ENCODE measurements at regions not wholly inside any gene's neighbourhood (a gene's known extent, or its start where the extent isn't known, plus 50 kb on each side); places are given as distances from the start of the nearest gene placed in this dataset.
A peak's percentile ranks its signal among the peaks of the same experiment; 100 is the strongest.

GRCh38 chr21:28723646-28724045 lies 269.0 kb downstream of the LTN1 start:
- H3K14ac ChIP-seq (ENCODE audit: low read length in 2 of 2): no peak overlapping the region
- H2BK12ac ChIP-seq (ENCODE audit: low read length in 2 of 2): no peak overlapping the region
- no peak overlapping the region for H2BK5ac ChIP-seq (ENCODE audit: low read depth, low read length, poor library complexity, severe bottlenecking)
- H3K4me3 ChIP-seq (ENCODE audit: insufficient read depth in 1 of 2, low read depth in 1 of 2, low read length in 2 of 2): no peak overlapping the region
- no peak overlapping the region for H2AK5ac ChIP-seq (ENCODE audit: low read length, severe bottlenecking)
- no peak overlapping the region for H2BK120ac ChIP-seq (ENCODE audit: low read depth, low read length)
- no peak overlapping the region for H4K8ac ChIP-seq (ENCODE audit: low read length)
- H3K27me3 ChIP-seq (ENCODE audit: control insufficient read depth in 1 of 2, insufficient read depth in 1 of 2, low read length in 2 of 2): no peaks in the 10 kb centered on the region
- no peak overlapping the region for H2AFZ ChIP-seq (ENCODE audit: low read depth, low read length)
- no peak overlapping the region for H3K23ac ChIP-seq (ENCODE audit: low read length in 2 of 2)
- no peak overlapping the region for H3K27ac ChIP-seq (ENCODE audit: low read length, poor library complexity, severe bottlenecking)
- no peaks in the 10 kb centered on the region for H3K9me3 ChIP-seq (ENCODE audit: control insufficient read depth, low read length)
- H4K91ac ChIP-seq (ENCODE audit: low read length): no peak overlapping the region
- WGBS: 98% methylated on average over 5 of the region's 5 CpGs
- no peak overlapping the region for H3K18ac ChIP-seq (ENCODE audit: low read depth in 1 of 2, low read length in 2 of 2)
- no peaks in the 10 kb centered on the region for H3K4me1 ChIP-seq (ENCODE audit: control insufficient read depth, insufficient read depth, low read depth, low read length)
- H3K4me2 ChIP-seq (ENCODE audit: low read length, poor library complexity, severe bottlenecking): no peak overlapping the region
- no peaks in the 10 kb centered on the region for H3K36me3 ChIP-seq (ENCODE audit: control insufficient read depth in 1 of 2, insufficient read depth in 2 of 2, low read depth in 1 of 2, low read length in 2 of 2)
- no peak overlapping the region for H3K4ac ChIP-seq (ENCODE audit: low read depth in 1 of 2, low read length in 2 of 2)
- H2BK15ac ChIP-seq (ENCODE audit: low read depth, poor library complexity, severe bottlenecking): no peak overlapping the region
- H3K9ac ChIP-seq (ENCODE audit: low read length): no peak overlapping the region
- no peaks in the 10 kb centered on the region for H3K79me1 ChIP-seq (replicated peaks; ENCODE audit: low read length, poor library complexity, severe bottlenecking)
- DNase-seq: no peak

- H3K27ac ChIP-seq (ENCODE audit: low read length, poor library complexity, severe bottlenecking): no peak overlapping the region
- H3K18ac ChIP-seq (ENCODE audit: low read depth in 1 of 2, low read length in 2 of 2): no peak overlapping the region
- H3K9ac ChIP-seq (ENCODE audit: low read length): no peak overlapping the region
- WGBS: 83% methylated on average over 3 of the region's 3 CpGs
- no peaks in the 10 kb centered on the region for H3K36me3 ChIP-seq (ENCODE audit: control insufficient read depth in 1 of 2, insufficient read depth in 2 of 2, low read depth in 1 of 2, low read length in 2 of 2)
- no peak overlapping the region for H3K4me2 ChIP-seq (ENCODE audit: low read length, poor library complexity, severe bottlenecking)
- no peak overlapping the region for H3K14ac ChIP-seq (ENCODE audit: low read length in 2 of 2)
- H2BK120ac ChIP-seq (ENCODE audit: low read depth, low read length): no peak overlapping the region
- no peak overlapping the region for H2BK15ac ChIP-seq (ENCODE audit: low read depth, poor library complexity, severe bottlenecking)
- no peaks in the 10 kb centered on the region for H3K4me1 ChIP-seq (ENCODE audit: control insufficient read depth, insufficient read depth, low read depth, low read length)
- no peak overlapping the region for H2AFZ ChIP-seq (ENCODE audit: low read depth, low read length)
- no peaks in the 10 kb centered on the region for H3K79me1 ChIP-seq (replicated peaks; ENCODE audit: low read length, poor library complexity, severe bottlenecking)
- DNase-seq: no peak
- H3K4ac ChIP-seq (ENCODE audit: low read depth in 1 of 2, low read length in 2 of 2): no peak overlapping the region
- H4K91ac ChIP-seq (ENCODE audit: low read length): no peak overlapping the region
- H3K27me3 ChIP-seq (ENCODE audit: control insufficient read depth in 1 of 2, insufficient read depth in 1 of 2, low read length in 2 of 2): no peaks in the 10 kb centered on the region
- no peak overlapping the region for H3K4me3 ChIP-seq (ENCODE audit: insufficient read depth in 1 of 2, low read depth in 1 of 2, low read length in 2 of 2)
- no peak overlapping the region for H4K8ac ChIP-seq (ENCODE audit: low read length)
- no peak overlapping the region for H3K23ac ChIP-seq (ENCODE audit: low read length in 2 of 2)
- no peak overlapping the region for H2BK5ac ChIP-seq (ENCODE audit: low read depth, low read length, poor library complexity, severe bottlenecking)
- H3K9me3 ChIP-seq (ENCODE audit: control insufficient read depth, low read length): no peaks in the 10 kb centered on the region
- no peak overlapping the region for H2BK12ac ChIP-seq (ENCODE audit: low read length in 2 of 2)
- no peak overlapping the region for H2AK5ac ChIP-seq (ENCODE audit: low read length, severe bottlenecking)
These were observed 273.0 kb downstream of the LTN1 start for GRCh38 chr21:28719723-28720122.

- no CpG with 5 or more reads among the region's 1 CpG for WGBS
These were observed 277.8 kb downstream of the LTN1 start for GRCh38 chr21:28714777-28715464.

DNA sequence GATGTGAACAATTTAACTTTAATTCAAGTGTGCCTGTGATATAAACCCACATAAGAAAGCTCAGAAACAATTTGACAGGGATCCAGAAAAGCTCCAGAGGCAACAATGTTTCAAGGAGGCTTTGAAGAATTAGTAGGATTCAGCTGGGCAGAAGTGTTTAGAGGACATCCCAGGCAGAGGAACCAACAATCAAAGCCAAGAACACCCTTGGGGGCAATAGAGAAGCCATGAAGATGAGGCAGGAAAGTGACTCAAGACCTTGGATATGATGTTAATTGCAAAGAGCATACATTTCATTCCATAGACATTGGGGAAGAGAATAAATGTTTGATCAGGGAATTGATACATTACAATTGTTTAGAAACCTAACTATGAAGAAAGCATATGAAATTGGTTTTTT lies 280.3 kb downstream of the LTN1 start:
- Histone ChIP-seq H3K18ac (ENCODE audit: low read depth in 1 of 2, low read length in 2 of 2) (no peak overlapping the region), H4K91ac (ENCODE audit: low read length) (no peak overlapping the region), H4K8ac (ENCODE audit: low read length) (no peak overlapping the region), H3K27me3 (ENCODE audit: control insufficient read depth in 1 of 2, insufficient read depth in 1 of 2, low read length in 2 of 2) (no peaks in the 10 kb centered on the region), H3K9ac (ENCODE audit: low read length) (no peak overlapping the region), H2BK120ac (ENCODE audit: low read depth, low read length) (no peak overlapping the region), H2BK12ac (ENCODE audit: low read length in 2 of 2) (no peak overlapping the region), H3K9me3 (ENCODE audit: control insufficient read depth, low read length) (no peaks in the 10 kb centered on the region), H3K4me3 (ENCODE audit: insufficient read depth in 1 of 2, low read depth in 1 of 2, low read length in 2 of 2) (no peak overlapping the region), H3K36me3 (ENCODE audit: control insufficient read depth in 1 of 2, insufficient read depth in 2 of 2, low read depth in 1 of 2, low read length in 2 of 2) (no peaks in the 10 kb centered on the region), H3K79me1 (replicated peaks; ENCODE audit: low read length, poor library complexity, severe bottlenecking) (no peaks in the 10 kb centered on the region), H2BK5ac (ENCODE audit: low read depth, low read length, poor library complexity, severe bottlenecking) (no peak overlapping the region), H3K4me2 (ENCODE audit: low read length, poor library complexity, severe bottlenecking) (no peak overlapping the region), H3K14ac (ENCODE audit: low read length in 2 of 2) (no peak overlapping the region), H2BK15ac (ENCODE audit: low read depth, poor library complexity, severe bottlenecking) (no peak overlapping the region), H3K4me1 (ENCODE audit: control insufficient read depth, insufficient read depth, low read depth, low read length) (no peaks in the 10 kb centered on the region), H3K4ac (ENCODE audit: low read depth in 1 of 2, low read length in 2 of 2) (no peak overlapping the region), H3K23ac (ENCODE audit: low read length in 2 of 2) (no peak overlapping the region), H3K27ac (ENCODE audit: low read length, poor library complexity, severe bottlenecking) (no peak overlapping the region), H2AFZ (ENCODE audit: low read depth, low read length) (no peak overlapping the region), H2AK5ac (ENCODE audit: low read length, severe bottlenecking) (no peak overlapping the region)
- DNase-seq: no peak

More at GRCh38 chr21:28714777-28715464, 277.8 kb downstream of the LTN1 start:
- Histone ChIP-seq H3K27ac (ENCODE audit: low read length, poor library complexity, severe bottlenecking) (no peak overlapping the region), H4K8ac (ENCODE audit: low read length) (no peak overlapping the region), H2BK15ac (ENCODE audit: low read depth, poor library complexity, severe bottlenecking) (no peak overlapping the region), H3K4me3 (ENCODE audit: insufficient read depth in 1 of 2, low read depth in 1 of 2, low read length in 2 of 2) (no peak overlapping the region), H3K4me1 (ENCODE audit: control insufficient read depth, insufficient read depth, low read depth, low read length) (no peaks in the 10 kb centered on the region), H4K91ac (ENCODE audit: low read length) (no peak overlapping the region), H3K36me3 (ENCODE audit: control insufficient read depth in 1 of 2, insufficient read depth in 2 of 2, low read depth in 1 of 2, low read length in 2 of 2) (no peaks in the 10 kb centered on the region), H3K27me3 (ENCODE audit: control insufficient read depth in 1 of 2, insufficient read depth in 1 of 2, low read length in 2 of 2) (no peaks in the 10 kb centered on the region), H2BK120ac (ENCODE audit: low read depth, low read length) (no peak overlapping the region), H3K14ac (ENCODE audit: low read length in 2 of 2) (no peak overlapping the region), H2BK12ac (ENCODE audit: low read length in 2 of 2) (no peak overlapping the region), H2AFZ (ENCODE audit: low read depth, low read length) (no peak overlapping the region), H3K79me1 (replicated peaks; ENCODE audit: low read length, poor library complexity, severe bottlenecking) (no peaks in the 10 kb centered on the region), H3K23ac (ENCODE audit: low read length in 2 of 2) (no peak overlapping the region), H3K18ac (ENCODE audit: low read depth in 1 of 2, low read length in 2 of 2) (no peak overlapping the region), H3K9ac (ENCODE audit: low read length) (no peak overlapping the region), H3K9me3 (ENCODE audit: control insufficient read depth, low read length) (no peaks in the 10 kb centered on the region), H3K4ac (ENCODE audit: low read depth in 1 of 2, low read length in 2 of 2) (no peak overlapping the region), H2BK5ac (ENCODE audit: low read depth, low read length, poor library complexity, severe bottlenecking) (no peak overlapping the region), H3K4me2 (ENCODE audit: low read length, poor library complexity, severe bottlenecking) (no peak overlapping the region), H2AK5ac (ENCODE audit: low read length, severe bottlenecking) (no peak overlapping the region)
- DNase-seq: peak; percentile 67
